ENCODE measurements at regions not wholly inside any gene's neighbourhood (a gene's known extent, or its start where the extent isn't known, plus 50 kb on each side); places are given as distances from the start of the nearest gene placed in this dataset.

DNA sequence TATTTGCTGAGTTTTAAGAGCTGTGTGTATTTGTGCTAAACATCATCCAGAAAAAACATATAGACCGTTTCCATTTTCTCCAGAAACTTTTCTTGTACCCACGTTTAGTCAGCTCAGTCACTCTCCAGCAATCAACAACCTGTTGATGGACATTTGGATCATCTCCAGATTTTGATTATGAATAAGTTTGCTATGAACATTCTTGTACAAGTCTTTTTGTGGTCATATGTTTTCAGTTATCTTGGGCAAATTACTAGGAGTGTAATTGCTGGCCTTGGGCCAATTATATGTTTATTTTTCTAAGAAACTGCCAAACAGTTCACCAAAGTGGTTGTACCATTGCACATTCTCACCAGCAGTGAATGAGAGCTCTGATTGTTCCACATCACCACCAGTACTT is 221.8 kb downstream of the CENPF start:
- DNase-seq: no peak

DNA sequence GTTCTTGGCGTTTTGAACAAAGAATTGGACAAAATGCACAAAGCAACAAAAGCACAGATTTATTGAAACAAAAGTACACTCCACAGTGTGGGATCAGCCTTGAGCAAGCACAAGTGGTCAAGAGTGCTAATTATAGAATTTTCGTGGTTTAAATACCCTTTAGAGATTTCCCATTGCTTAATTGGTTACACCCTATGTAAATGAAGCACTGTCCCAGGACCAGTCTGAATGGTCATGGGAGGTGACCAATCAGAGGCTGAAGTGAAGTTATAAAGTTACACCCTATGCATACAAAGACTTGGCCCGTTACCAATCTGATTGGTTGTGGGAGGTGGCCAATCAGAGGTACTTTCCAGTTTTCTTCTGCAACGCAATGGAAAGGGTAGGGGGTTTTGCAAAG is 223.6 kb downstream of the CENPF start:
- DNase-seq: no peak

DNA sequence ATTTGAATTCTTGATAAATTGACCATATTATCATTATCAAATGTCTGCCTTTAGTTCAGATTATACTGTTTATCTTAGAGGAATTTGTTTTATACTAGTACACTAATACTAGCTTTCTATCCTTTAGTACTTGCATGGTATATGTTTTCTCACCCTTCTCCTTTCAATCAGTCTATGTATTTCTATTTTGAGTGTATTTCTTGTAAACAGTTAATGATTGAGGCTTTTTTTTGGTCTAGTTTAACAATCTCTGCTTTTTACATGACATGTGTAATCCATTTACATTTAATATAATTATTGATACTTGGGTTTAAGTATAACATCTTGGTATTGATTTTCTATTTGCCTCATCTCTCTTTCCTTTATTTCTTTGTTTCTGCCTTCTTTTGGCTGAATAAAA is 224.9 kb downstream of the CENPF start:
- DNase-seq: no peak

DNA sequence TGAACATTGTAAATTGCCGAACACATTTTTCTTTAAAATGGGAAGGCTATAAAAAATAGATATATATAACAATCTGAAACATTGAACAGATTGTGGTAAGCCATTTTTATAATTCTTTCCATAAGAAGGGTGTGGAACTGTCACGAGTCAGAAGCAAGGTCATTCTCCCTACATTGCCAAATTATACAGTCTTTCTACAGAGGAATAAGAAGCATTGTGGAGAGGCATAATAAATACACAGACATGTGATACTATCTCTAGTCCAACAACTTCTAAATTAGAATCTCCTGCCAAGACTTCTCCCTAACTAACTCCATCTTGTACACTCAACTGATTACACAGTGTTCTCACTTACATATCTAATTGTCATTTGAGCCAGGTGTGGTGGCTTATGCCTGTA is 227.9 kb downstream of the CENPF start:
- no peak for DNase-seq

DNA sequence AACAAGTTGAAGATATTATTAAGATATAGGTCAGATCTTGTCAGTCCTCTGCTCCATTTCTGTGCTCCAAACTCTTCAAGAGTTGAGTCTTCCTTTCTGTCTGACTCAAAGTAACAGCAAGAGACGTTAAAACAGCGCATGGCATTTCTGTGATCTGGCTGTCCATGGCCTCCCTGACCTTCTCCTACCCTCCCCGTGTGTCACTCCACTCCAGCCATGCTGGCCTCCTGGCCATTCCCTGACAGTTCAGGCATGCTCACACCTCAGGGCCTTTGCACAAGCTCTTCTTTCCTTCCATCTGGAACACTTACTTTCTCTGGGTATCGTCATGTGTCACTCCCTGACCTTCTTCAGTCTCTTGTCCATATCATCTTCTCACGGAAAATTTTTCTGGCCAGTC is 229.0 kb downstream of the CENPF start:
- DNase-seq: no peak

DNA sequence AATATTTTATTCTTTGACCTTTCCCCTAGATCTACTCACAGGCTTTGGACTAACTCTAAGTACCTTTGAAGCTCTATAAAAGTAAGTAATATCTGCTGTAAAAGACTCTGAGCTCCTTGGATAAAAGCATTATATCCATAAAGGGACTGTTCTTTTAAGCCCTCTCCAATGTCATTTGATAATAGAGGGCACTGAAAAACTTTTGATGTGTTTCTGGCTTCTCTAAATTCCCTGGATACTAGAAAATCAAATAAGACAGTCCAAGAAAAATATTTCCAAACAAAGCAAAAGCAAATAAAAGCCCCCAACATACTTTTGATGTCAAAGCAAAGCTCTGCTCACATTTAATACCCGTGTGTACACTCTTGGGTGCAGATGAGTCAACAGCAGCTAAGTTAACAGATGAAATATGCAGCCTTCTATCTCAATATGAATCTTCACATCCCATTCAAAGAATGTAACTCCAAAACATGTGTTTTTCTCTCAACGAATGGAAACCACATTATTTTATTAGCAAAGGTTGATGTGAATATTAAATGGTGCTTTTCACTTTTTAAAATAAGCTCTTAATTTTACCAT is 230.3 kb downstream of the CENPF start:
- no peak for DNase-seq

DNA sequence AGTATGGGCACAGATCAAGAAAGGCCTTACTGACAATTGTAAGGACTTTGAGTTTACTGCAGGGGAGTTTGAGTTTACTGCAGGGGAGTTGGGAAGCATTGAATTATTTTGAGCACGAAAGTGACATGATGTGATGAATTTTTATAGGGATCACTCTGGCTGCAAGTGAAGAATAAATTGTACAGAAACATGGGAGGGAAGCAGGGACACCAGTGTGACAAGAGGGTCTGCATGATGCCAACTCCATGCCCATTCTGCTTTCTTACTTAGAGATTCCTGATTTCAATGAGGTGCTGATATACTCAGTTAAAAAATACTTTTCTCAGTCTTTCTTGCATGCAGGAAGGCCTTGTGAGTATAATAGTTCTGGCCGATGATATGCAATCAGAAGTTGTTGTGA is 234.4 kb downstream of the CENPF start:
- DNase-seq: no peak

DNA sequence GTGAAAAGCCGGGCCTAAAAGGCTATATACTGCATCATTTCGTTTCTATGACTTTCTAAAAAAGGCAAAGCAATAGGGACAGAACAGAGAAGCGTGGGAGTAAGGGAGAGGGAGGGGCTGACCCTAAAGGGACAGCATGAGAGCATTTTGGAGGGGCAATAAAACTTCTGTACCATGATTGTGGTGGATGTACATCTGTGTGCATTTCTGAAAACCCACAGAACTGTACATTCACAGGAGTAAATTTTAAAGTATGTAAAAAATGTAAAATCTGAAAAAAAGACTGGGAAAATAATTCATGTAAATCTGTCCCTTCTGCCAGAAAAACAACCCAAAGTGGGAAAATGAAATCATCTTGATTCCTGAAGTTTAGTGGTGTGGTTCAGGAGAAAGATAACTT is 235.4 kb downstream of the CENPF start:
- DNase-seq: no peak

DNA sequence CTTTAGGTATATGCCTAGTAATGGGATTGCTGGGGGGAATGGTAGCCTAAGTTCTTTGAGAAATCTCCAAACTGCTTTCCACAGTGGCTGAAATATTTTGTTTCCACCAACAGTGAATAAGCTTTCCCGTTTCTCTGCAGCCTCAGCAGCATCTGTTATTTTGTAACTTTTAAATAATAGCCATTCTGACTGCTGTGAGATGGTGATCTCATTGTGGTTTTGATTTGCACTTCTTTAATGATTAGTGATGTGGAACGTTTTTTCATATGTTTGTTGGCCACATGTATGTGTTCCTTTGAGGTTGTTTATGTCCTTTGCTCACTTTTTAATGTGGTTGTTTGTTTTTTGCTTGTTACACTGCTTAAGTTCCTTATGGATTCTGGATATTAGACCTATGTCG is 237.4 kb downstream of the CENPF start:
- DNase-seq: no peak

DNA sequence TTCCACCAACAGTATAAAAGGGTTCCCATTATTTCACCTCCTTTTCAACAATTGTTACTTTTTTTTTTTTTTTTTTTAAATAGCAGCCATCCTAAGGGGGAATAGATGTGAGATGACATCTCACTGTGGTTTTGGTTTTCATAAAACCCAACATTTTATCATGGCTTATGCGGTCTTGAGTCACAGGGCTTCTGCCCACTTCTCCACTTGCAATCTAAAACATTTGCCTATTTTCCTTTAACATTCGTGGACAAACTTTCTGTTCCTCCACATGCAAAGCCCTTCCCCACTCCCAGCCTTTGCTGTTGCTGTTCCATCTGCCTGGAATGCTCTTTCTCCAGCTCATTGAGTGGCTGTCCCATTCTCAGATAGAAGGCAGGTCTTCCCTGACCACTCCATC is 239.7 kb upstream of the KCNK2 start:
- DNase-seq: no peak

DNA sequence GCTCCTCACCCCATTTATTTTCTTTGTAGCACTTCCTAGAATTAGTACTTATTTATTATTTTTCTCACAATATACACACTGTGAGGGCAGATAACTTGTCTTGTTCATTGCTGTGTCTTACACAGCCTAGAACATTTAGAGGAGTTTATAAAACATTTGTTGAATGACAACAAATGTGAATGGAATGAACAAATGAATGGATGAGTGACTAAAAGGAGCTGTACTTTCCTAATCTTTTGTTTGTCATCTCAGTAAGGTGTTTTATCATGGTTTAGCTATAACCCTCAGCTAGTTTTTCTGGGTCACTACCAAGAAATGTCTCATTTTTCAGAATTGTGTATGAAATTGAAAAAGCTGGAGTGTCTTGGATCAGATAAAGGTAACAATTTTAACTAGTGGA is 239.3 kb upstream of the KCNK2 start:
- no peak for DNase-seq

DNA sequence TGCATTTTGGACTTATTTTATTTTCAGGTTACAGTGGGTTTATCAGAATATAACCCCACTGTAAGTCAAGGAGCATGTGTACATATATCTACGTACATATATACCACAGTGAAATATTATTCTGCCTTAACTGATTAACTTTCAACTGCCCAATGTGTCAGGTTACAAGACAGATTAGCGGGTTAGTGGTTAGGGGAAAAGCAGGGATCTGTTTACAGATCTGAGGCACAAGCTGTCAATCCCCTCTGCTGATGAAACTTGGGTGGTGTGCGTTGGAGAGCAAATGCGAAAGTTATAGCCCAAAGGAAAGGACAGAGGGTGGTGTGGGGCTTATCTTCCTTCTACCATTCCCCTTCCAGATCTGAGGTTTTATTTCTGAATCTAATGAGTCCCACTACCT is 238.2 kb upstream of the KCNK2 start:
- no peak for DNase-seq

DNA sequence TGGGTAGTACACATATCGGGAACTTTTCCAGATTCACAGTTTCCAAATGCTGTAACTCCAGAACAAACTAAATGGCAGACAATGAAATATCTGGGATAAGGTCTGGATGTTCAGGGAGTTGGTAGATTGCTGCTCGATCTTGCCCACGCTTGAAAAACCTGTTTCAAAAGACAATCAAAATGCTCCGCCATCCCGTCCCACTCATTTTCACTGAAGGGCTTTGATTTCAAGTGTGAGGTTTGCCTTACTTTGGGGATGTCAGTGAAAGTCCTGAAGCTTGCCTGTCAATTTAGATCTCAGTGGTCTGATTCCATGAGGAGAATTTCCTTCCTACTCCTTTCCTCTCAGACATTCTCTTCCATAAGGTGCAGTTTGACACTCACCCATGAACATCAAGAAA is 236.3 kb upstream of the KCNK2 start:
- DNase-seq: no peak

DNA sequence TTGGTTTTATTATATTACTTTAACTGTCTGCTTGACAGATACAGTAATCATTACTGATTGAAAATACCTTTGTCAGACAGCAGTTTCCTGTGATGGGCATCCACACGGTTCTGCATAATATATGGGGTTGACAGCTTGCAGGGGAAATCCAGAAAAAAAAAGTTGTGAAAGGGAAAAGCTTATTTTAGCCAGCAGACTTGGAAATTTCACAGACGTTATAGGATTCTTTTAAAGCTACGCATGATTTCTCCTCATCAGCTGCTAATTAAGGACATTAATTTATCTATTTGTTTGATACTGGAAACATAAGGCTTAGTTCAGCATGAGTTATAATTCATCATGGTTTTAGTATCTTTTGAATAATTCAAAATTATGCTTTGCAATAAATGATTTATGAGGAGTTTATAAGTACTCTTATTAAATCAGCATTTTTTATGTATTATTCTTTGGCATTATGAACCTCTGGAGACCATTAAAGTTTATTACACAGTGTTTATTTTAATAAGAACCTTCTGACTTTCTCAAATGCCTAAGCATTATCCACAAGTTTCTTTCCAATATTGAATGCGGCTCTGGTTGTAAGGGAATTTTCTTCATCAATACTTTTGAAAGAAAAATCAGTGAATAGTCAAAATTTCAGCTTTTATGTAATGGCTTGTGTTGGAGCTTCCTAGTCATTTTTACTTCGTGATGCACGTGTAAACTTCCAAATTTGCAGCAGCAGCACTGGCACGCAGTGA is 235.3 kb upstream of the KCNK2 start:
- DNase-seq: no peak

DNA sequence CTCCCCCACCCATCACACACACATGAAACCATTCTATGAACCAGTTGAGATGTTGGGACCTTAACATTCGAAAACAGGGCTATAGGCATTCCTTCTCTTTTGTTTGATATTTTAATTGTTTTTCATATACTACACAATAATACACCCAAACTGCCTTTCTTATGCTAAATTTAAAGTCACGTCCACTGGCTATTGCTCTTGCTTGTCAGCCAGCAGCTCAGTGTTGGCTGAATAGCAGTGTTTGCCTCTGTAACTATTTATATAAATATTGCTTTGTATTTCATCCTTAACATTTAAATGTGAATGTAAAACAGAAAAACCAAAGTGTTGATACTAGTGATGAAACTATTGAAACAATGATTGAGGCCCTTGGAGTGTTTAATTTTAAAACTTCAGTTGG is 234.4 kb upstream of the KCNK2 start:
- no peak for DNase-seq

DNA sequence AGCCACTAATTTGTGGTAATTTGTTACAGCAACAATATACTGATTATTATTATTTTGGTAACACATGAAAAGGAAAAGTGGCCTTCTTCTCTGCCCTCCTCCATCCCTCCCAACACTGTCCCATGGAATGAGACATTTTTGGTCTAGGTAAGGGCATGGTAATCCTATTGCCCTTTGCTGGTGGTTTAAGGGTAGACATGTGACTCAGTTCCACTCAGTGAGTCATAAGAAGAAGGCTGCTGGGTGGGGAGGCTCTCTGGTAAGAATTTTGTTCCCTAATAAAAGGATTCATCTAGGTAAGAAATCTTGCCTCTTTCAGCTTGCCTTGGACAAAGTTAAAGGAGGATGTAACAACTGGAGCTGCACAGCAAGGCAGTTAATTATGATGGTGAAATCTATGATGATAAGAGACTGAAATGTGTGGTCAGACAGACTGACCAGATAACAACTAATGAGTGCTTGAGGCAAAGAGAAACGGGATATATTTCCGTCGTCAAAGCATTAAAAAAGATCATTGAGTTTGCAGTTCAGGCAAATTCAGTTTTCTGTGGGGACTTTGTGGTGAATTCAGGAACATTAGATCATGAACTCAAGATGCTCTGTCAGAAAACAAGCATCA is 232.0 kb upstream of the KCNK2 start:
- no peak for DNase-seq

DNA sequence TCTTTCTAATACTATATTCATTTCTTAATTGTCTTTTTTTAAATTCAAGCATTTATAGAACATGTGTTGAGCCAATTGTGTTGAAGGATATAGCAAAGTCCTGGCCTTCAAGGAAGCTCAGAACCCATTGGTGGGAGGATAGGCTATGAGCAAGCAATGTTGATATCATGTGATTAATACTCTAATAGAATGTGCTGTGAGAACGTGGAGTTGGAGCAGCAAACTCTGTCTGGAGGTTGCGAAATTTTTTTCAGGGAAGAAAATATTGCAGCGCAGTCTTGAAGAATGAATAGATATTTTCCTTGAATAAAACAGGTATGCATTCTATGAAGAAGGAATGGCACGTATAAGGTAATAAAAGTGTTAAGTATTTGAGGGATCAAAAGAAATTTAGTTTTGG is 229.2 kb upstream of the KCNK2 start:
- no peak for DNase-seq

DNA sequence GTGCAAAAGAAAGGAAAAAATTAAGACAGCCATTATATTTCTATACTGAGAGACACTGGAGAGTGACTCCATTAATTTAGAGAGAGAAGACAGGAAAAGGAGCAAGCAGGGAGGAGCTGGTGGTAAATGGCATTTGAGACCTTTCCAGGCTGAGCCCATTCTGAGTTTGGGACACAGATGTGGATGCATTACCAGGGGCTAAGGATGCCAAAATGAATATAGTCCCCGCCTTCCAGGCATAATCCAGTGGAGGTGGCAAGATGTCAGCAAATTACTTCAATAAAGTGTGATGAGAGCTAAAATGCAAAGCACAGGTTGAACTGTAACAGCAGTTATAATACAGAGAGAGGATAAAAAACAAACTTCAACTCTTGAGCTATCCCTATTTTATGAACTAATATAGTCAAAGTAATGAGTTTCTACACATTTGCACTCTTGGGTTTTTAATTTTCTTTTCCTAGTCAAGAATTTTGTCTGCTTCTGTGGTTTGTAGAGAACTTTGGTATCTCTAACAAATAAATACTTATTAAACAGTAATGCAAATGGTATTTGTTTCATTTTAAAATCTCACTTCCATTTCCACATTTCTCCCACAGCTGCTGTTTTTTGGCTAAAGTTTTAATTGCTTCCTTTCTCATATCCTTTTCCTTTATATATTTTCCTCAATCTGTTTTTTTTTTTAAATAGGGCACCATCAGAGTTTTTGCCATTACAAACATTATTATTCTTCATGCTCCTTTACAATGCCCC is 228.2 kb upstream of the KCNK2 start:
- no peak for DNase-seq

DNA sequence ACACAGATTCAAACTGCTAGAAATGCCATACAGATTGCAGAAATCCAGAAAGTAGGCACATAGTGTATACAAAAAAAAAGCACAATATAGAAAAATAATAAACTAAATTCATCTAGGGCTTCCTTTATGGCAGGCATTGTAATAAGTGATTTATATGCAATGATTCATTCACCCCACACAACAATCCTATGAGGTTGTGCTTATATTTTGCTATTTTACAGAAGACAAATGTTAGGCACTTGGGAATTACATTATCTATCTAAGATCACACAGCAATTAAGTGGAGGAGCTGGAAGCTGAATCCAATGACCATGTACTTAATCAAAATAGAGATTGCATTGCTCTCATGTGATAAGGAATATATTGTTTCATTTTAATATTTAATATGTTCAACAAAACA is 225.7 kb upstream of the KCNK2 start:
- DNase-seq: no peak

DNA sequence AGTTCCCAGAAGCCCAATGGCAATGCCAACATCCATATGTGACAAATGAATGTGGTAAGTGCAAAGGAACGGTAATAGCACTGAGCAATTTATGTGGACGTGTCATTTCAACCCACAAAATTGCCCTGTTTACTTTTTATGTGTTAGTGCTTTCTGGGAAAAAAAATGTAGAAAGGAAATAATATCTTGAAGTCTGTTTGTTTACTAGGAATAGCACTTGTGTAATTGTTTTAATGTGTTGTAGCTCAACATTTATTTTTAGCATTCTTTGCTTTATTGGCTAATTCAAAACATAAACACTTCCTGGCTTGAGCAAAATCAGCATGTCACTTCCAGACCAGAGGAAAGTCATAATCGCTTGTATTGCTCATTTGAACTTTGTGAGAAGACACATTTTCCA is 224.8 kb upstream of the KCNK2 start:
- no peak for DNase-seq

DNA sequence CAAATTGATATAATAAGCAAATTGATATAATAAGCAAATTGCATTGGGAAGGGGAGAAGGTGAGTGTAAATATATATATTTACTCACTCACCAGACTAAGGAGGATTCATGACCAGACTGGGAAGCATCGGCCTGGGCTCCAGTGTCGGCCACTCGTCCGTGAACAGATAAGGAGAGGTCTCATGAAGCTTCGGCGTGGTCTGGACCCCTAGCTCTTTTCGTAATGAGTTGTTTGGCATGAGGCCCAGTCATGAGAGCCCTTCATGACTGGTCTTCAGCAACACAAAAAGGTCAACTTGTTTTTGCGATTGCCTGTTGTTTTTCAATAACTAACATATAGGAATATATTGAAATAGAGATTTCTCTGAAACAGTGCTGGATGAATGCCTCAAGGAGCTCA is 222.9 kb upstream of the KCNK2 start:
- no peak for DNase-seq

DNA sequence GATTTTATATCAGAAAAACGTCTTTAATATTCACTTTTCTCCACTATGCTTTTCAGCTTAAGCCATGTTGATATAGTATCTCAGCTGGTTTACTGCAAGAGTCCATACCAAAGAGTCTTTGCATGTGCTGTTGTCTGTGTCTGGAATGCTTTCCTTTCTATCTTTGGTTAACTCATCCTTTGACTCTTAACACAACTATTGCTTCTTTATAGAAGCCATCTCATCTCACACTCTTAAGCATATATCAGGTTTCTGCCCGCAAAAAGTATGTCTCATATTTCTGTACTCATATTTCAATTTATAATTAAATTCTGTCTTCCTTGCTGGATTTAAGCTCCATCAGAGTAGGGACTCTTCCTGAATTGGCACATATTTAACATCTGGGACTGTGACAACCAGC is 220.9 kb upstream of the KCNK2 start:
- no peak for DNase-seq

DNA sequence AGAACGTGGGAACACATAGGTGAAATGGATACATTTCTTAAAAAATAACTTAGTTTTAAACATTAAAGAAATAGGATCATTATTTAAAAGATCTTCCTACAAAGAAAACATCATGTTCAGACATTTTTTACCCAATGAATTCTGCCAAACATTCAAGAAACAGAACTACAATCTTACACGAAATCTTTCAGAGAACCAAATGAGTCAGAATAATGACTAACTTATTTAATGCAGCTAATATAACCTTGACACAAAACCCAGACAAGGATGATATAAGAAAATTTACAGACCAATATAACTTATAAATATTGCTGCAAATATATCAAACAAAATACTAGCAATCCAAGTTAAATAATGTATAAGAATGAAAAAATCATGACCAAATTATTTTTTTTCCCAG is 220.1 kb upstream of the KCNK2 start:
- DNase-seq: no peak

Measured in hematopoietic multipotent progenitor cell treated with erythropoietin and hydrocortisone succinate and interleukin-3 and kit ligand, for 4 days (in vitro differentiated cells).